ENCODE measurements at regions not wholly inside any gene's neighbourhood (a gene's known extent, or its start where the extent isn't known, plus 50 kb on each side); places are given as distances from the start of the nearest gene placed in this dataset.
"Not testable (repeated sequence)": the region's sequence is repeated elsewhere in the genome, so short reads cannot be mapped to it uniquely, and the experiment has no call there.

DNA sequence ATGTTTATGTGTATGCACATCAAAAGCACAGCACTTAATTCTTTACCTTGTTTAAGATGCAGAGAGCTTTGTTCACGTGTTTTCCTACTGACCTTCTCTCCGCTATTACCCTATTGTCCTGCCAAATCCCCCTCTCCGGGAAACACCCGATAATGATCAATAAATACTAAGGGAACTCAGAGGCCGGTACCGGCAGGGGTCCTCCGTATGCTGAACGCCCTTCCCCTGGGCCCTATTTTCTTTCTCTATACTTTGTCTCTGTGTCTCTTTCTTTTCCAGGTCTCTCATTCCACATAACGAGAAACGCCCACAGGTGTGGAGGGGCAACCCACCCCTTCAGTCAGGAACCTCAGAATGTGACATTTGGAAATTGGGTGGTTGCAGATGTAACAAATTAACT, 160.1 kb downstream of the ADRA2C start:
- TF ChIP-seq, protein P1, sequence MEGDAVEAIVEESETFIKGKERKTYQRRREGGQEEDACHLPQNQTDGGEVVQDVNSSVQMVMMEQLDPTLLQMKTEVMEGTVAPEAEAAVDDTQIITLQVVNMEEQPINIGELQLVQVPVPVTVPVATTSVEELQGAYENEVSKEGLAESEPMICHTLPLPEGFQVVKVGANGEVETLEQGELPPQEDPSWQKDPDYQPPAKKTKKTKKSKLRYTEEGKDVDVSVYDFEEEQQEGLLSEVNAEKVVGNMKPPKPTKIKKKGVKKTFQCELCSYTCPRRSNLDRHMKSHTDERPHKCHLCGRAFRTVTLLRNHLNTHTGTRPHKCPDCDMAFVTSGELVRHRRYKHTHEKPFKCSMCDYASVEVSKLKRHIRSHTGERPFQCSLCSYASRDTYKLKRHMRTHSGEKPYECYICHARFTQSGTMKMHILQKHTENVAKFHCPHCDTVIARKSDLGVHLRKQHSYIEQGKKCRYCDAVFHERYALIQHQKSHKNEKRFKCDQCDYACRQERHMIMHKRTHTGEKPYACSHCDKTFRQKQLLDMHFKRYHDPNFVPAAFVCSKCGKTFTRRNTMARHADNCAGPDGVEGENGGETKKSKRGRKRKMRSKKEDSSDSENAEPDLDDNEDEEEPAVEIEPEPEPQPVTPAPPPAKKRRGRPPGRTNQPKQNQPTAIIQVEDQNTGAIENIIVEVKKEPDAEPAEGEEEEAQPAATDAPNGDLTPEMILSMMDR (conservative IDR thresholded peaks at IDR 0.05): not testable (repeated sequence)
- TF ChIP-seq ZFX (IDR thresholded peaks at IDR 0.05): not testable (repeated sequence)
